ENCODE measurements at regions not wholly inside any gene's neighbourhood (a gene's known extent, or its start where the extent isn't known, plus 50 kb on each side); places are given as distances from the start of the nearest gene placed in this dataset.

- TF ChIP-seq CTCF (IDR thresholded peaks at IDR 0.05) (no peak), POLR2A (IDR thresholded peaks at IDR 0.05) (no peak)
Measured at GRCh38 chr18:28725876-28726275, 548.9 kb upstream of the CDH2 start.

Measured in heart left ventricle (tissue), 13 donors.